PC-3 (cell line): ENCODE measurements at regions not wholly inside any gene's neighbourhood (a gene's known extent, or its start where the extent isn't known, plus 50 kb on each side); places are given as distances from the start of the nearest gene placed in this dataset.

Experiments
- ATAC-seq: fragments of 200-7000 bp; cut with Tn5 transposase; 2 replicates; pipeline ENCODE4 v1.9.1; 2020; ENCODE audit warnings: mild to moderate bottlenecking, moderate library complexity
- BruUV-seq: library from RNA; stranded (reverse); fragments of 400-500 nt; replicated peaks from 2 replicates; lab custom pipeline; 2021; lab: Mats Ljungman, UMichigan
- CTCF ChIA-PET: fragments of 300-600 bp; sonication (Branson Sonifier 250); formaldehyde crosslinking; loops from one replicate; lab custom pipeline; 2022; ENCODE audit warnings: antibody characterized with exemption; lab: Charles Lee
- POLR2A ChIA-PET: fragments of 300-600 bp; sonication (Branson Sonifier 250); formaldehyde crosslinking; loops from one replicate; lab custom pipeline; 2022; ENCODE audit warnings: antibody characterized with exemption; ENCODE audit not compliant: unreplicated experiment; lab: Charles Lee
- DNase-seq: peaks from one replicate; pipeline ENCODE4 v3.0.0-alpha.2; 2015
- H2AFZ ChIP-seq: fragments of 300-600 bp; sonication (generic); 2 replicates; pipeline ENCODE4 v1.6.0; 2016; ENCODE audit warnings: antibody characterized with exemption, low read length
- H3F3A ChIP-seq: fragments of 300-600 bp; sonication (generic); one replicate; pipeline ENCODE4 v1.6.0; 2017; ENCODE audit warnings: antibody characterized with exemption, low read length, control low read depth, mild to moderate bottlenecking; ENCODE audit not compliant: unreplicated experiment
- H3K27ac ChIP-seq: fragments of 300-600 bp; sonication (generic); 2 replicates; pipeline ENCODE4 v1.5.1; 2016; ENCODE audit warnings: mild to moderate bottlenecking, low read length
- H3K27me3 ChIP-seq: fragments of 300-600 bp; sonication (generic); 2 replicates; pipeline ENCODE4 v1.6.1; 2016; ENCODE audit warnings: low read length, mixed read lengths
- H3K36me3 ChIP-seq: fragments of 300-600 bp; sonication (generic); 2 replicates; pipeline ENCODE4 v1.6.1; 2016; ENCODE audit warnings: low read depth, mixed run types, low read length, mixed read lengths
- H3K4me1 ChIP-seq: fragments of 300-600 bp; sonication (generic); 2 replicates; pipeline ENCODE4 v1.5.1; 2016; ENCODE audit warnings: low read length; ENCODE audit not compliant: insufficient read depth
- H3K4me2 ChIP-seq: fragments of 300-600 bp; sonication (generic); 2 replicates; pipeline ENCODE4 v1.6.0; 2016; ENCODE audit warnings: low read length
- H3K4me3 ChIP-seq: fragments of 300-600 bp; sonication (generic); 2 replicates; pipeline ENCODE4 v1.5.1; 2016; ENCODE audit warnings: mild to moderate bottlenecking, low read length, mixed read lengths
- H3K79me2 ChIP-seq: fragments of 300-600 bp; sonication (generic); 2 replicates; pipeline ENCODE4 v1.6.1; 2017; ENCODE audit warnings: low read length, mixed read lengths
- H3K9ac ChIP-seq: fragments of 300-600 bp; sonication (generic); 2 replicates; pipeline ENCODE4 v1.6.0; 2016; ENCODE audit warnings: mild to moderate bottlenecking, low read length
- H3K9me2 ChIP-seq: fragments of 300-600 bp; sonication (generic); replicated peaks from 2 replicates; pipeline ENCODE4 v1.6.1; 2016; ENCODE audit warnings: mixed run types, low read length, mixed read lengths
- H3K9me3 ChIP-seq: fragments of 300-600 bp; sonication (generic); 2 replicates; pipeline ENCODE4 v1.6.1; 2016; ENCODE audit warnings: low read length, mixed read lengths
- H4K20me1 ChIP-seq: fragments of 300-600 bp; sonication (generic); 2 replicates; pipeline ENCODE4 v1.6.1; 2016; ENCODE audit warnings: low read length, mixed read lengths
- EZH2 ChIP-seq: fragments of 300-600 bp; sonication (generic); IDR thresholded peaks from one replicate; pipeline ENCODE4 v1.6.1; 2017; ENCODE audit warnings: antibody characterized with exemption, mild to moderate bottlenecking, low read length; ENCODE audit not compliant: unreplicated experiment
- EZH2phosphoT487 ChIP-seq: fragments of 300-600 bp; sonication (generic); IDR thresholded peaks from 2 replicates; pipeline ENCODE4 v1.6.1; 2018; ENCODE audit warnings: mild to moderate bottlenecking, antibody characterized with exemption, low read length, borderline replicate concordance
- intact Hi-C: fragments of 100-400 bp; cut with micrococcal nuclease; formaldehyde crosslinking; loops from 2 replicates; pipeline ENCODE4 v1.9.0; 2023
- TF ChIP-seq, protein P1 (sequence below): fragments of 300-600 bp; sonication (generic); conservative IDR thresholded peaks from 2 replicates; pipeline ENCODE4 v1.5.1; 2017; ENCODE audit warnings: antibody characterized with exemption, low read depth, mild to moderate bottlenecking, low read length

DNA sequence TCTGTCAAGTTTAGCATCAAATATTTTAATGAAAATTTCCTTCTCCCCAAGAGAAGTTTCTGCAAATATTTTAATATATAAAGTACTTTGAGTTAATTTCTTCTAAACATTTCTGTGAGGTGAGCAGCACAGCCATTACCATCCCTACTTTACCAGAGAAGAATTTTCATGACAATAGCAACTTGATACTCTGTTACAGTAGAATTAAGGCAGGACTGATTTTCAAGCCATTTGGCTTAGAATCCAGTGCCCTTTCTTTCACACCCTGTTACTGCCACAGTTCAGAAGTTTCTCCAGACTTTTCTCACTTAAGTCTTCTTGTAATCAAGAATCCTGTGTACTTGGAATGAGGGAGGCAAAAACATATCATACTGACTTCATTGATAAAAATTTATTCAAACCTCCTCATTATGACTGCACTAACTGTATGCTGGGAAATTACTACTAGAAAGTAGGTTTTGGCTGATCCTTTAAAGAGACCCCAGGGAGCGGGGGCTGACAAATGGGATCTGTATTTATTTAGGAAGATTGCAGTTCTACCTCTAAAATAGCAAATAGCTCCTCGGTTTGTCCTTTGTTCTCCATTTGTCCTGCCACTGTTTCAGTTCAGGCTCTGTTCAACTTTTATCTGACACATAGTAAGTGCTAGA lies 557.0 kb upstream of the SGO1 start:
- Histone ChIP-seq H4K20me1 (no peaks in the 10 kb centered on the region), H3K27ac (no peak overlapping the region), H3K9me2 (no peaks in the 10 kb centered on the region), H3K9ac (no peak overlapping the region), H3F3A (no peaks in the 10 kb centered on the region), H3K4me3 (no peak overlapping the region), H2AFZ (no peak overlapping the region), H3K4me1 (no peaks in the 10 kb centered on the region), H3K27me3 (no peaks in the 10 kb centered on the region), H3K79me2 (no peaks in the 10 kb centered on the region), H3K4me2 (no peak overlapping the region), H3K36me3 (no peaks in the 10 kb centered on the region), H3K9me3 (0 out of 2 replicates have a peak, but pooled peaks cover 5% of the 10 kb centered on the region)
- no peak for DNase-seq
- POLR2A ChIA-PET, result no interaction called here
- BruUV-seq, result no TSS peak
- intact Hi-C loops, result no loop called here
- no peak for ATAC-seq
- TF ChIP-seq, protein P1, sequence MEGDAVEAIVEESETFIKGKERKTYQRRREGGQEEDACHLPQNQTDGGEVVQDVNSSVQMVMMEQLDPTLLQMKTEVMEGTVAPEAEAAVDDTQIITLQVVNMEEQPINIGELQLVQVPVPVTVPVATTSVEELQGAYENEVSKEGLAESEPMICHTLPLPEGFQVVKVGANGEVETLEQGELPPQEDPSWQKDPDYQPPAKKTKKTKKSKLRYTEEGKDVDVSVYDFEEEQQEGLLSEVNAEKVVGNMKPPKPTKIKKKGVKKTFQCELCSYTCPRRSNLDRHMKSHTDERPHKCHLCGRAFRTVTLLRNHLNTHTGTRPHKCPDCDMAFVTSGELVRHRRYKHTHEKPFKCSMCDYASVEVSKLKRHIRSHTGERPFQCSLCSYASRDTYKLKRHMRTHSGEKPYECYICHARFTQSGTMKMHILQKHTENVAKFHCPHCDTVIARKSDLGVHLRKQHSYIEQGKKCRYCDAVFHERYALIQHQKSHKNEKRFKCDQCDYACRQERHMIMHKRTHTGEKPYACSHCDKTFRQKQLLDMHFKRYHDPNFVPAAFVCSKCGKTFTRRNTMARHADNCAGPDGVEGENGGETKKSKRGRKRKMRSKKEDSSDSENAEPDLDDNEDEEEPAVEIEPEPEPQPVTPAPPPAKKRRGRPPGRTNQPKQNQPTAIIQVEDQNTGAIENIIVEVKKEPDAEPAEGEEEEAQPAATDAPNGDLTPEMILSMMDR, result no peak
- CTCF ChIA-PET, result no interaction called here

DNA sequence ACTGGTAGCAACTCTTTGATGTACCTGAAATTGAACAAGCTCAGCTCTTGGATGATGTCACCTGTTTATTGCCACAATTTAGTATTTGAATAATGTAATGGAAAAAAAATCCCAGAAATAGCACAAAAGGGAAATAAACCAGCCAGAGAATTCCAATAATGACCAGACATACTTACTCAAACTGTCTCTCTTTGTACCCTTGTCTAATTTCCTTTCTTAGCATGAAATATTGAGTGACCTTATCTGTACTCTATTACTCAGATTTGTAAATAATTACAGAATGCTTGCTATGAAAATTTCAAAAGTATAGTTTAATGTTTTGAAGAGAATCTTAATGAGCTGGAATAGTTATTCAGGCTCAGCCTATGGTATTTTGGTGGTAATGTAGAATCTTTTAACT lies 555.4 kb upstream of the SGO1 start:
- ATAC-seq (no peak), DNase-seq (no peak)
- Histone ChIP-seq H3K4me3 (no peak overlapping the region), H4K20me1 (no peaks in the 10 kb centered on the region), H3K27me3 (no peaks in the 10 kb centered on the region), H3K27ac (no peak overlapping the region), H3F3A (no peaks in the 10 kb centered on the region), H2AFZ (no peak overlapping the region), H3K4me1 (no peaks in the 10 kb centered on the region), H3K9me2 (no peaks in the 10 kb centered on the region), H3K4me2 (no peak overlapping the region), H3K79me2 (no peaks in the 10 kb centered on the region), H3K9ac (no peak overlapping the region), H3K36me3 (no peaks in the 10 kb centered on the region), H3K9me3 (no peaks in the 10 kb centered on the region)
- POLR2A ChIA-PET, result no interaction called here
- intact Hi-C loops, result no loop called here
- no TSS peak for BruUV-seq
- TF ChIP-seq EZH2phosphoT487, result no peak
- TF ChIP-seq, protein P1, result no peak
- no peak for TF ChIP-seq EZH2
- CTCF ChIA-PET, result no interaction called here

DNA sequence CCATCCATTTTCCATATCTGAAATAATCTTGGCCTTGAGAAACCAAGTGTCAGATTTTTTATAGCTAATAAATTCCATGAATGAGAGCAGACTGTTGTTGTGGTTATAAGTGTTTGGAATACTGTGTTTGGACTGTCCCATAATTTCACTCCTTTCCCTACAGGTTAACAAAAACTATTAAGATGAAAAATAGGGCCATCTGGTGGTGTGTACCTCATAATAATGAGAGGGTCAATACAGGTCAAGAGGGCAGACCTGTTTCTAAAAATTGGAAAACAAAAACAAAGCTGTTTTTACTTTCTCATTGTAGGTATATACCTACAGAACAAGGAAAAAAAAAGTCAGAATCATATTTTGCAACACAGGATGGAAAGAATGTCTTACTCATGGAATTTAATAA lies 553.8 kb upstream of the SGO1 start:
- TF ChIP-seq, protein P1, result 0 out of 2 replicates have a peak, but pooled peaks have one; percentile 18
- no peak for TF ChIP-seq EZH2
- no peak for TF ChIP-seq EZH2phosphoT487
- CTCF ChIA-PET, result no interaction called here
- Histone ChIP-seq H4K20me1 (no peaks in the 10 kb centered on the region), H3K79me2 (no peaks in the 10 kb centered on the region), H3K4me3 (no peak overlapping the region), H3K4me1 (no peaks in the 10 kb centered on the region), H3K27me3 (no peaks in the 10 kb centered on the region), H3K9ac (no peak overlapping the region), H3K27ac (no peak overlapping the region), H3K9me3 (no peaks in the 10 kb centered on the region), H2AFZ (no peak overlapping the region), H3K4me2 (no peak overlapping the region), H3F3A (no peaks in the 10 kb centered on the region), H3K36me3 (no peaks in the 10 kb centered on the region), H3K9me2 (no peaks in the 10 kb centered on the region)
- no TSS peak for BruUV-seq
- DNase-seq (no peak), ATAC-seq (no peak; the same call in 1 of the 2 replicates)
- intact Hi-C loops, result loop anchor here (2.0 kb wide), 1 partner anchor 227 kb away; no protein-coding TSS in a partner anchor
- POLR2A ChIA-PET, result no interaction called here
